Calu3 (cell line): ENCODE measurements at regions not wholly inside any gene's neighbourhood (a gene's known extent, or its start where the extent isn't known, plus 50 kb on each side); places are given as distances from the start of the nearest gene placed in this dataset.

Source experiments
- BruUV-seq: library from RNA; stranded (reverse); fragments of 400-500 nt; replicated peaks from 2 replicates; lab custom pipeline; 2021; lab: Mats Ljungman, UMichigan
- CTCF ChIA-PET: fragments of 300-600 bp; sonication (Branson Sonifier 250); formaldehyde crosslinking; loops from one replicate; lab custom pipeline; 2022; ENCODE audit warnings: antibody characterized with exemption; lab: Charles Lee
- DNase-seq: peaks from one replicate; pipeline ENCODE4 v3.0.0; 2022
- H3K27ac Mint-ChIP-seq: one replicate; pipeline ENCODE4 v1.8.0; 2022; ENCODE audit warnings: mixed read lengths; ENCODE audit not compliant: unreplicated experiment
- H3K27me3 Mint-ChIP-seq: one replicate; pipeline ENCODE4 v1.8.0; 2022; ENCODE audit warnings: mixed read lengths; ENCODE audit not compliant: unreplicated experiment
- H3K36me3 Mint-ChIP-seq: one replicate; pipeline ENCODE4 v1.8.0; 2022; ENCODE audit warnings: mild to moderate bottlenecking, moderate library complexity, mixed read lengths; ENCODE audit not compliant: insufficient read depth, unreplicated experiment
- H3K4me1 Mint-ChIP-seq: one replicate; pipeline ENCODE4 v1.8.0; 2022; ENCODE audit warnings: mild to moderate bottlenecking, low read depth, mixed read lengths; ENCODE audit not compliant: unreplicated experiment
- H3K4me3 Mint-ChIP-seq: one replicate; pipeline ENCODE4 v1.8.0; 2022; ENCODE audit warnings: mild to moderate bottlenecking, low read depth, moderate library complexity, mixed read lengths; ENCODE audit not compliant: unreplicated experiment
- H3K9me3 Mint-ChIP-seq: one replicate; pipeline ENCODE4 v1.8.0; 2022; ENCODE audit warnings: low read depth, mixed read lengths; ENCODE audit not compliant: unreplicated experiment
- CTCF ChIP-seq: fragments of 200-600 bp; IDR thresholded peaks from one replicate; pipeline ENCODE4 v1.8.0; 2022; ENCODE audit warnings: antibody characterized with exemption; ENCODE audit not compliant: unreplicated experiment
- intact Hi-C: fragments of 100-400 bp; cut with micrococcal nuclease; formaldehyde crosslinking; loops from one replicate; pipeline ENCODE4 v1.10.0; 2022; ENCODE audit not compliant: unreplicated experiment

- Mint-ChIP-seq H3K27ac (no peak overlapping the region), H3K36me3 (no peaks in the 10 kb centered on the region), H3K4me1 (no peaks in the 10 kb centered on the region), H3K9me3 (no peaks in the 10 kb centered on the region), H3K27me3 (peaks cover 8% of the 10 kb centered on the region), H3K4me3 (no peak overlapping the region)
- intact Hi-C loops: no loop called here
- no peak for TF ChIP-seq CTCF
- no TSS peak for BruUV-seq
- CTCF ChIA-PET: no interaction called here
- no peak for DNase-seq
Measured at GRCh38 chr2:200239216-200239615, 67.3 kb upstream of the SPATS2L start.

GRCh38 chr2:200242570-200242969, 63.9 kb upstream of the SPATS2L start:
- Mint-ChIP-seq H3K27me3 (peaks cover 8% of the 10 kb centered on the region), H3K4me1 (no peaks in the 10 kb centered on the region), H3K4me3 (no peak overlapping the region), H3K9me3 (no peaks in the 10 kb centered on the region), H3K36me3 (no peaks in the 10 kb centered on the region), H3K27ac (no peak overlapping the region)
- DNase-seq: no peak
- intact Hi-C loops: no loop called here
- no peak for TF ChIP-seq CTCF
- BruUV-seq: no TSS peak
- CTCF ChIA-PET: no interaction called here

GRCh38 chr2:200243441-200243840, 63.1 kb upstream of the SPATS2L start:
- no peaks in the 10 kb centered on the region for H3K4me1 Mint-ChIP-seq
- H3K4me3 Mint-ChIP-seq: no peak overlapping the region
- CTCF ChIA-PET: no interaction called here
- no peaks in the 10 kb centered on the region for H3K36me3 Mint-ChIP-seq
- BruUV-seq: no TSS peak
- H3K9me3 Mint-ChIP-seq: no peaks in the 10 kb centered on the region
- peaks cover 3% of the 10 kb centered on the region for H3K27me3 Mint-ChIP-seq
- DNase-seq: no peak
- no peak for TF ChIP-seq CTCF
- no peak overlapping the region for H3K27ac Mint-ChIP-seq
- intact Hi-C loops: no loop called here

- intact Hi-C loops: no loop called here
- H3K4me1 Mint-ChIP-seq: no peaks in the 10 kb centered on the region
- H3K27ac Mint-ChIP-seq: no peak overlapping the region
- CTCF ChIA-PET: no interaction called here
- no TSS peak for BruUV-seq
- no peaks in the 10 kb centered on the region for H3K36me3 Mint-ChIP-seq
- no peak for TF ChIP-seq CTCF
- H3K4me3 Mint-ChIP-seq: no peak overlapping the region
- no peaks in the 10 kb centered on the region for H3K27me3 Mint-ChIP-seq
- DNase-seq: no peak
- no peaks in the 10 kb centered on the region for H3K9me3 Mint-ChIP-seq
Measured at GRCh38 chr2:200244111-200244510, 62.4 kb upstream of the SPATS2L start.
